GM12873 (cell line): ENCODE measurements at regions not wholly inside any gene's neighbourhood (a gene's known extent, or its start where the extent isn't known, plus 50 kb on each side); places are given as distances from the start of the nearest gene placed in this dataset.

Experiments used
- CTCF ChIP-seq: IDR thresholded peaks from 2 replicates; pipeline ENCODE4 v1.5.1; 2012; ENCODE audit warnings: low read depth, mild to moderate bottlenecking, moderate library complexity, low read length, control low read depth; ENCODE audit not compliant: insufficient read depth; ENCODE audit errors: missing control alignments

DNA sequence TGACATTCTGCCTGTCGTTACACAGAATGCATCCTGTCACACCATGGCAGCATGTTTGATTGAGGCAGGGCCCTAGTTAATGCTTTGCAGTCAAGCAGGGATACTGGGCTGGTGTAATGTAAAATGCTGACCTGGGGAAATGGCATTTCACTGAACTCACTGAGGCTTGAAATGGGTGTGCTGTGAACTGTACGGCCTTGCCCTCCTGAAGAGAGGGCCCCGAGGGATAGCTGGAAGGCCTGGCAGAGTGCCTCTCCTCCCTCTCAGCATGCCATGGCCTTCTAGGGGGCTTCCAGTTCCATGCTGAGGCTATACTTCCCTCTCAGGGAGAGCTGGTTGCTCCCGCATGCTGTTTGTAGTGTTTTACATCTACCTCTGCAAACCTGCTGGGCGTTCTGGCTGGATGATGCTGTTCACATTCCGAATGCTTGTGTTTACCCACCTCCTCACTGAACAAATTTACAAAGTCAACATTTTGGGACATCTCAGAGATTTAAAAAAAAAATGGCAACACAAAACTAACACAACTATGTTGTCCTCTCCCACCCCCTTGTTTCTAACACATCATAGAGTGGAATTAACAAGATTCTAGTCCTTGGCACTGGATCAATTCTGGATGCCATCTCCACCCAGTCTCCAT lies 416.7 kb upstream of the CADM1 start:
- no peak for TF ChIP-seq CTCF

- TF ChIP-seq CTCF: no peak
Measured at GRCh38 chr11:115920092-115920461, 415.9 kb upstream of the CADM1 start.

DNA sequence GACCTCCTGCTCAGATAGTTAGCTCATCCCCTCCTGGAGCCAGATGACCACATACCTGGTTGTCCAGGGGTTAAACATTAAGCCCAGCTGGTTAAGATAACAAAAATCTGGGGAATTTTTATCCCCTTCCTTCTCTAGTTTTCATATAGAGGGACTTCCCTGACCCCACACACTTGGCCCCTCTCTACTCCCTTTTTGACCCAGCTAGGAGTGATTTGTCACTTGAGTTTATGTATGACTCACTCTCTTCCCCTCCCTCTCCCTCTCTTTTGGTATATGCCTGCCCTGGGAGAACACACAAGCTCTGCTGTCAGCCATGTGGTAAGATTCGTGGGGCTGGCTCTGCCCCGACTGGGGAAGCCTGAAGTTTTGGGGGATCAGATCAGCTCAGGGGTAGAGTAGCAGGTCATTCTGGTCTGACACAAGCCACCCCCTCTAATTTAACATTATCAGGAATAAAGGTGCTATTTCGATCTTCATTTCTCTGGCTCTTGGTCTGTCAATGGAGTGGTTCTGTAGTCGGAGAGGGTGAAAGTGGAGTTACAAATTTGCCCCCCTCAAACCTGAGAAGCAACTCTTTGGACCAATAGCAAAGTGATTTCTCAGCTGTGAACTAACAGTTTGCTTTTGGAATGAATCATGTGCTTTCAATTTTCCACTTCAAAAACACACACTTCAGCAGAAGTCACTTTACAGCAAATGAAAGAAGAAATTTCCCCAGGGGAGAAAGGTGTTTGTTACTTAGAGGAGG lies 415.3 kb upstream of the CADM1 start:
- no peak for TF ChIP-seq CTCF

DNA sequence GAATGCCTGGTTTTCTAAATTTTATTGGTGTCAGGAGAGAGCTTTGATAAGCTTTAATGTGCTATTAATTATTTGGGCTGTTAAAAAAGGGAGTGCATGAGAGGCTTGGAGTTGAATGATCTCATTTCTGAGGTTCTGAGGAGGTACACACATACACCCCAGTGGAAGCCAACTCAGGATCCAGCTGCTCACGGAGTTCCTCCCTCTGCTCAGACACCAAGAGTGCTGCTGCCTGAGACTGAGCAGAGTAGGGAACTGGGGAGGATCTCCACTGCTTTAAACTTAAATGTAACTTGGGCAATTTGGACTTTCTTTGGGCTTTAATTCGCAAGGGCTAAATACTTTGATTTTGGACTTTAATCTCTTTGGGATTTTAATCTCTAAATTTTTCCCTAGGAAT lies 414.4 kb upstream of the CADM1 start:
- TF ChIP-seq CTCF: no peak

DNA sequence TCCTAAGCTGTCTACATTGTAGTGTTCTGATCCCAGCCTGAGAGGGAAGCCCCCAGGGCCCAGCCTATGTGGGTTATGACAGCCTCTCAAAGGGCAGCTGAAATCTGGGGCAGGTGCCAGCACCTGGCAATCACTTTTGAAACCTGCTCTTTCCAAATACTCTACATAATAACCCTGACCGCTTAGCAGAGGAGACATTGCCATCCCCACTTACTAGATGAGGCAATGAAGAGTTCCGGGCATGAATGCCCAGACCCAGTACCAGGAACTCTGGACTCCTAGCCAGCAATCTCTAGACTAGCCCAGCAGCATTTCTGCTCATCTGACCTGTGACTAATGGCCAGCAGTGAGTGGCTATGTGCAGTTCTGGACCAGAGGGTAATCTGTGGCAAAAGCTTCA lies 412.4 kb upstream of the CADM1 start:
- TF ChIP-seq CTCF: no peak

DNA sequence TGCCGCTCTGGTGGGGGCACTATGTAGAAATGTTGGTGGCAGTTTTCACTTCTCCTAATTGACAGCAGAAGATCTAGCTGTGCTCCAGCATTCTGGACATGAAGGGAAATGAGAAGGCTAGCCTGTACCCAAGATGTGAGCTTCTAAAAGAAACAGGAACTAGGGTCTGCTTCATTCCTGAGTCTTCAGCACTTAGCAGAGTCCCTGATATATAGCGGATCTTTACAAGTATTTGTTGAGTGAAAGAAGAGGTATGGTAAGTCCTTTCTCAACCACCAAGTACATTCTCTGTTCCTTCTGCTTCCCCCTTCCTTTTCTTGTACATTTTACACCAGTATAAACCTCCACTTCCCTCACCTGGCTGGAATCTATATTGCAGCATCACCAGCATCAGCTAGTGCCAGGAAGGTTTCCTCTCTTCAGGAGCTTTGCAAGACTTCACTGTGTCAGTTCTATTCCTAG lies 408.3 kb upstream of the CADM1 start:
- TF ChIP-seq CTCF: peak; percentile 61

- TF ChIP-seq CTCF: no peak
Measured at GRCh38 chr11:115911613-115912346, 407.6 kb upstream of the CADM1 start.
